ENCODE measurements at regions not wholly inside any gene's neighbourhood (a gene's known extent, or its start where the extent isn't known, plus 50 kb on each side); places are given as distances from the start of the nearest gene placed in this dataset.

DNA sequence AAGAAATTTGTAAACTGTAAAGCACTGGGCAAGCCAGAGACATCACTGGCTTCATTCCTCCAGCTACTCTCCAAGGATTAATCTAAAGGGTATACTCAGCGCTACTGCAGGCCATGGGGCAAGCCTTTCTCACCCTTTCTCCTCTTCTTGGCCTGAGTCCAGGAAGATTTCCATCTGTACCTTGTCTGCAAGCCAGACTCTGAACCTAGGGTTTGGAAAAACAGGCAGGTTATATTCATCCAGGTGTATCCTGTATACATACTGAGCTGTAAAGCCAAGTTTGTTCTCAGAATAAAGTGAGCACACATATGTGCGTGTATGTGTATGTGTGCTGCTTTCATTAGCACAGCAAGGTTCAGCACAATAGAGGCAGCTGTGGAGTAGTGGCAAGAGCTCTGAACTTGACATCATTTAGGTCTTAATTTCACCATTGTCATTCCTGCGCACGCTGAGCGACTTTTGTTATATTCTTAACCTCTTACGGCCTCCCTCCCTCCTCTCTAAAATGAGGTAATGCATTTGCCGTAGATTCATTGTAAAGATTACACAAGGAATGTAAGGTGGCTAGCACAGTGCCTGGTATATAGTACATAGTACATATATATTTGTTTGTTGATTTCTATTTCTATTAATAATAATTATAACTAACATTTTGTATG lies 128.1 kb upstream of the JUN start:
- no peak for DNase-seq (ENCODE audit: low read depth)

DNA sequence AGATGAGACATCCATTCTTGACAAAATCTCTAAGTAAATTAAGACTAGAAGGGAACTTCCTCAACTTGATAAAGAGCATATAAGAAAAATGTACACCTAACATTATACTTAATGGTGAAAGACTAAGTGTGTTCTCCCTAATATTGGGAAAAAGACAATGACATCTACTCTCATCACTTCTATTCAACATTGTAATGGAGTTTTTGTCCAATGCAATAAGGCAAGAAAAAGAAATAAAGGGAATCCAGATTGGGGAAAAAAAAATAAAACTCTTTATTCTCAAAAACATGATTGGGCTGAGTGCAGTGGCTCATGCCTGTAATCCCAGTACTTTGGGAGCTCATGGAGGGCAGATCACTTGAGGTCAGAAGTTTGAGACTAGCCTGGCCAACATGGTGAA lies 131.1 kb upstream of the JUN start:
- DNase-seq (ENCODE audit: low read depth): no peak

DNA sequence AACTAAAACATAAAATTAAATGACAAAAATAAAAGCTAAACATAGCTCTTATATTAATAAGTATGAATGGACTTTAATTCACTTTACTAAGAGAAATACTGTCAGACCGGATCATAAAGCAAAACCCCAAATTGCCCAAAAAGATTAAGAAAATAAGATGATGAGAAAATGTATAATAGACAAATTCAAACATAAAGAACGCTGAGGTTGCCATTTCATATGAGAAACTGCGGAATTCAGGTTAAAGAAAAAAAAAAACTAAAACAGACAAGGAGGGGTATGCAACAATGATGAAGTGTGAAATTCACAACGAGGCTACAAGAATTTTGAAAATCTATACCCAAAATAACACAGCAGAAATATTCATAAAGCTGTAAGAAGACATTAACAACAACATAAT lies 133.6 kb upstream of the JUN start:
- no peak for DNase-seq (ENCODE audit: low read depth)

DNA sequence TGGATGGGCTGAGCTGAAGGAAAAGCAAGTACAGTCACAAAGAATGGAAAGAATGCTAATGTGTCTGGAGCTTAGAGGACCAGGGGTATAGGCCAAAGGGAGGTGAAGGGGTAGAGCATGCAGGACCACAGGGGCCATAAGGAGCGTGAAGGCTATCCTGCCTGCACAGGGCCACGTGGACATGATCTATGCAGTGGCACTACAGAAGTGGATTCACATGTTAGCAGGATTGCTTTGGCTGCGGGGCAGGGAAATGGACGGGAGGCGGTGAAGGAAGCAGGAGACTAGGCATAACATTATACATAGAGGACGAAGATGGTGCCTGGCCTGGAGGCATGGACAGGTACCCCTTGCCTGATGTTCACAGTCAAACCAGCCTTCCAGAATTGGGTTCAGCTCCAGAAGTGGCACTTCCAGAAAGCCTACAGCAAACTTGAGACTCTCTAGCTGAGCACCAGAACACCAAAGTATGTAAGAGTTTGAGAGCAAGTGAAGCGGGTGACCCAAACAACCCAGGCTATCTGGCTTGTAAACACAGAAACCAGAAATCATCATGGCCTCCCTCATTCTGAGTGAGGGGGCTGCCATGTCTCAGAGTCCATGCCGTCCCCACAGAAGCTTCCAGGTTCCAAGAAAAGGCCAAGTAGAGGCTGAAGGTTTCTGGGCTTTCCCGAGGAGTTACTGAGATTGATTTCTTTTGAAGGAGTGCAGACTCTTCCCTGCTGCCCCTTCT lies 135.5 kb upstream of the JUN start:
- no peak for DNase-seq (ENCODE audit: low read depth)

DNA sequence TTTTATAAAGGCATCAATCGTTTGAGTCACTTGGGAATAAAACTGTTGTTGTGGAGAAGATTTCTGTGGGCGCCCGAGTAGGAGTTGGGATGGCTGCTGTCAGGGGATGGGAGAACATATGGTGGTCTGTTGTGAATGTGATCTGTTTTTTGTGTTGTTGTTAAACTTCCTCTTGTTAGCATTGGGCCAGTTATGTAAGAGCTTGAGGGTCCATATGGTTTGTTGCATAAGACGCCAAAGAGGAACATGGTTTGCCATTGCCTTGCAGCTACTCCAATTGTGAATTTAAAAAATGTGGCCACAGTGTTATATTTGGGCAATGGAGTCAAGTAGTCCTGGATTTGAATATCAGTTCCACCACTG lies 136.1 kb upstream of the JUN start:
- DNase-seq (ENCODE audit: low read depth): no peak

DNA sequence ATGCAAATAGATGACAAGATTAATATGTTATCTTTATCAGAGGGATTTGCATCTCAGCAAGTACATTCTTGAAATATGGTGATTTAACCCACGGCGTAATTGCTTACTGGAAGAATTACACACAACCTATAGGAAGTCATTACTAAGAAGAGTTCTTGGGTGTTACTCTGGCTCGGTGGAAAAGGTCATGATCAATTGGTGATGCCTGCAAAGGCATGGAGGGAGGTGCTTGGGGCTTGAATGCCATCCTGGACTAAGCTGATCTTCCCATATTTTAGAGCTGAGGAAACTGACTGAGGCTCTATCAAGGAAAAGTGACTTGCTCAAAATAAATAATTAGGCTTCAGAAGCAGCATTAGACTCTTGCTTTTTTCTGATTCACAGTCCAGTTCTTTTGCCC lies 137.5 kb upstream of the JUN start:
- no peak for DNase-seq (ENCODE audit: low read depth)

DNA sequence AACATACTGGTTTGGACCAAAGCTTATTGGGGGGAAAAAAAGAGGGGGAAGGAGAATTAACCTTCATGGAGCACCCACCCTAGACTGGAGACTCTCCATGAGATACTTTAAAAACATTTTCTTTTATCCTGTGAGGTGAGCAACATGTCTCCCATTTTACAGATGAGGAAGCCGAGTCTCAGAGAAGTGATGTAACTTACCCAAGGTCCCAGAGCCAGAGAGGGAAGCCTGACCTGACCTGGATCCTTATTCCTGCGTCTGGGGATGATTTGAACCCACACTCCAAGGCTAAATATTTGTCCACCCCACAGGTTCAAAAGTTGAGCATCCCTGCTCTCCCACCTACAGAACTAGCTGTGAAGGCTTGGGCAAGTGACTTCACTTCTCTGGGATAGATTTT lies 137.9 kb upstream of the JUN start:
- no peak for DNase-seq (ENCODE audit: low read depth)

DNA sequence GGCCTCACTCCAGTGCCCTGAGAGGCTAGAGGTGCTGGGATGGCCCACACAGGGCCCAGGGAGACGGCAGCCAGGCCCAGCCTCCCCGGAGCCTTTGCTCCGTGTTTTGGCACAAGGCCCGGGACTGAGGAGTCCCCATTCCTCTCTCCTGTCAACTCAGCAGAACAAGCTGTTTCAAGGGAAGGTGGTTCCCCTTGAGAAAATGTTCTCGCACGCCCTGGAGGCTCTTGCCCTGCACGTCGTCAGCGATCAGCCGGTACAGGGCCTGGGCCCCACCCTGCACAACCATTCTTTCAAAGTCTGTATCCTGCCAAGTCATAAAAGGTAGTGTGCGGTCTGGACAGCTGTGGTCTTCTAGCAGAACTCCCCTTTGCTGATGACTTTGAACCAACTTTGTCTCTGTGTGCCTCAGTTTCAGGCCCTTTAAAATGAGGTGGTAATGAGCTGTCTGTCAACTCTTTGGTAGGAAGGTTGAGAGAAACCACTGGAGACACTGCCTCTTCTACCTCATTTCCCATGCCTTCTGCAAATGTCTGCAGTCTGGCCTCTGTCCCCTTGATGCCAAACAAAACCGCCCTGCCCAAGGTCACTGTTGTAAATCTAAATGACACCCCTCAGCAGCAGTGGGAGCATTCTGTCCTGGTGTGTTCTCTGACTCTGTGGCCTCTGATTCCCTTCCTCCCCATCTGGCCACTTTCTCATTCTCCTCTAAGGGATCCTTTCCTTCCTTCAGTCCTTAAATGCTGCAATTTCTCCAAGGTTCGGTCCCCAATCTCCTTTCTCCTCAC lies 138.6 kb upstream of the JUN start:
- DNase-seq (ENCODE audit: low read depth): no peak

DNA sequence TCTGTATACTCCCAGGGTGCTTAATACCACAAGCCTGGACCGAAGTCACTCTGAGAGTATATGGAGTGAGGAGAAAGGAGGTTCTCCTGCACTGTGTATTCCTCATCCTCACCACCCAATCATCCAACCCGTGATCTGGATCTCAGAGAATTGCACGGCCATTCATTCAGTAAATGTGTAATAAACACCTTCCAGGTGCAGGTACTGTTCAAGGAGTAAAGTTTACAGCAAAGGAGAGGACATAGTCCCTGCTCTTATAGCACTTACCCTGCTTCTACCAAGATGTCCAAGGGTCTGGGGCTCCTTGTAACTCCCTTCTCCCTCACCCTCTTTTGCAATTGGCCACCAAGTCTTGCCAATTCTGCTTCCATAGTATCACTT lies 139.2 kb upstream of the JUN start:
- no peak for DNase-seq (ENCODE audit: low read depth)

DNA sequence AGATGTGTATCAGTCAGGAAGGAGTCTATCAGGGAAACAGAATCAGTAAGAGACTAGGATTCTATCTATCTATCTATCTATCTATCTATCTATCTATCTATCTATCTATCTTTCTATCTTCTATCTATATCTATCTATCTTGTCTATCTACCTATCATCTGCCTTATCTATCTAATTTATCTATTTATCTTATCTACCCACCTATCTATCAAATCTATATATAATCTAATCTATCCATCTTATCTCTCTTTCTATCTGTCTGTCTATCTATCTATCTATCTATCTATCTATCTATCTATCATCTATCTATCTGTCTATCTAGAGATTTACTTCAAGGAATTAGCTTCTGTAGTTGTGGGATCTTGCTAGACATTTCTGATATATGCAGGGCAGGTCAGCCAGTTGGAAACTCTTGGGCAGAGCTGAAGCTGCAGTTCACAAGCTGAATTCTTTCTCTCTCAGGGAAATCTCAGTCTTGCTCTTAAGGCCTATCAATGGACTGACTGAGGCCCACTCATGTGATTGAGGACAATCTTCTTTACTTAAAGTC lies 140.2 kb upstream of the JUN start:
- DNase-seq (ENCODE audit: low read depth): no peak

DNA sequence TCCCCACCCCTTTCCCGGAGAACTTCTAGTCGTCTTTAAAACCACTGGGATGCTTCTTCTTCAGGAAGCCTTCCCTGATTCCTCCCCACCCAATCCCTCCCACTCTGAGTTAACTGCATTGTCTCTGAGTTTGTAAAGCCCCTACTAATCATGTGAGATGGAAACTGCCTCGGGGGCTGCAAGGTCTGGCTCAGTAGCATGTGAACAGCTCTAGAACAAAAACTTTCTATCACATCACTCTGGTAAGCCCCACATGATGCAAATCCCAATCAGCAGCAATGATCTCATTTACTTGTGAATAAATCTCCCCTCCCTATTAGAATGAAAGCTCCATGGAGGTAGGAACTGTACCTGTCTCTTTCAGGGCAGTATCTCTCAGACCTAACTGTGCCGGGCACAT lies 141.0 kb upstream of the JUN start:
- no peak for DNase-seq (ENCODE audit: low read depth)

DNA sequence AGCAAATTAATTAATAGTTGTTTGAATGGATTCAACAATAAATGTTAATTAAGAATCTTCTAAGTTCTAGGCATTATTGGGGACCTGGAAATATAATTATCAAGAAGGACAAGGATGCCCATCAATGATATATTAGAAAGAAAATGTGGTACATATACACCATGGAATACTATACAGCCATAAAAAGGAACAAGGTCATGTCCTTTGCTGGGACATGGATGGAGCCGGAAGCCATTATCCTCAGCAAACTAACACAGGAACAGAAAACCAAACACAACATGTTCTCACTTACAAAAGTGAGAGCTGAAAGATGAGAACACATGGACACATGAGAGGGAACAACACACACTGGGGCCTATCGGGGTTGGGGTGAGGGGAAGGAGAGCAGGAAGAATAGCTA lies 141.4 kb upstream of the JUN start:
- no peak for DNase-seq (ENCODE audit: low read depth)

DNA sequence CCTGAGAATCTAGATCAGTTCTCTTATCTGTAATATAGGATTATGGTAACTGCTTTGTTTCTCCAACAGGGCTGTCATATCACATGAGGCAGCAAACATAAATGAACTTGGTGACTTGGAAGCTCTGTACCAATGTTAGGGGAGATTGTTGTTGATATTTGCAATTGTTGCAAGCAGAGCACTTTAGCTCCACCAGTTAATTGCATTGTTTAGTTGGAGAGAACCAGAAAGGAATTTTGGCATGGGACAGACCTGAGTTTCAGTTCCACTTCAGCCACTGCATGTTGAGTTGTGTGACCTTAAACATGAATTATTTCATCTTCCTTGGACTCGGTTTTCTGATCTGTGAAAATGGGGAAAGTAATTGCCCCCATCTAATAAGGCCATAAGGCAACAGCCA lies 142.3 kb upstream of the JUN start:
- DNase-seq (ENCODE audit: low read depth): no peak

DNA sequence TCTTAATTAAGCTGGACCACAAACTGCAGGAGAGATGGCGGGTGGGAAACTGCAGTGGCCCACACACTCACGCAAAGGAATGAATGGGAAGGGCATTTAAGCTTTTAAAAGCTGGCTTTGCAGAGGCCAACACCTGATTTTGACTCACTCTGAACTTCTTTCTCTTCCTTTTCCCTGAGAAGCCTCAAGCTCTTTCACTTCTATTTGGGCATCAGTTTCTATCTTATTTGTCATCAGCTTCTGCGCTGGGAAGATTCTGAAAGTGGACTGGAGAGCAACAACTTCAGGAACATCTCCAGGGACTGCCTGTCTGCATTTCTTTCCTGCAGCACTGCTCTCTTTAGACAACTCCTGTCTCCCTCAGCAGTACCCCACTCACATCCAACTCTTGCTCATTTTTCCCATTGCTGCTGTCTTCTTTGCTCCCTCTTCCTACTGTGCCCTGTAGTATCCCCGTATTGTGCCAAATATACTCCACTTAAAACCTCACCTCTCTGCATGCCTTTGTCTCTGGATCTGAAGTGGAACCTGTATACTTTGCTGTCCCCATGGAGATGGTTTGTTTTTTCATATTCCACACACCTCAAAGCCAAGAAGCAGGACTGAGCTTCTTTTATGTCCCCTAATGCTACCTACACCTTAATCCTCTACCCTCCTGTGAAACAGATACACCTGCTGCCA lies 143.3 kb upstream of the JUN start:
- no peak for DNase-seq (ENCODE audit: low read depth)

DNA sequence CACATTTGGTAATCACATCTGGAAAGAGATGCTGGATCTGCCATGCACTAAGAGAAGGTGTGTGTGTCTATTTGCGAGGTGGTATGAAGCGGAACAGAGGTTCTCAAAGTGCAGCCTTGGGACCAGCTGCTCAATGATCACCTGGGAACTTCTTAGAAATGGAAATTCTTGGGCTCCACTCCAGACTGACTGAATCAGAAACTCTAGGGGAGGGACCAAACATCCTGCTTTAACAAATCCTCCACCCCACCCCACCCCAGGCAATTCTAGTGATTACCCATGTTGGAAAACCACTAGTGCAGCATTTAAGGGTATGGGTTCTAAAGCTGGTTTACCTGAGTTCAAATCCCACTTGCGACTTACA lies 143.9 kb upstream of the JUN start:
- DNase-seq (ENCODE audit: low read depth): no peak

DNA sequence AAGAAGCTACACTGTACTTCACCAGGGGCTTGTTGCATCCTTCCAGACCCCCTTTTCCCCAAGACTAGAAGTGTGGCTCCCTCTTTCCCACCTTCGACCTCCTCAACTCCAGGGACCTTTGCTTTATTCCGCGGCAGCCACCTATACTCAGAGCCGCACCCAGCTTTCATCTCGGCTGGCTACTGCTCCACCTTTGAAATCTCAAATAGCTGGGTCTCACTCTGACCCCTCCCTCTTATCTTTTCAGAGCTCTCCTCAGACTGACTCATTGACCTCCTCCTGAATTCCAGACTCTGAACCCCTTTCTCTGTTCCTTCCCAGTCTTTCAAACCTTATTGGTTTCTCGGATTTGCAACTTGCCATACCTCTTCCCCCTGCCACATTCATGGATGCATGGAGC lies 144.7 kb upstream of the JUN start:
- no peak for DNase-seq (ENCODE audit: low read depth)

DNA sequence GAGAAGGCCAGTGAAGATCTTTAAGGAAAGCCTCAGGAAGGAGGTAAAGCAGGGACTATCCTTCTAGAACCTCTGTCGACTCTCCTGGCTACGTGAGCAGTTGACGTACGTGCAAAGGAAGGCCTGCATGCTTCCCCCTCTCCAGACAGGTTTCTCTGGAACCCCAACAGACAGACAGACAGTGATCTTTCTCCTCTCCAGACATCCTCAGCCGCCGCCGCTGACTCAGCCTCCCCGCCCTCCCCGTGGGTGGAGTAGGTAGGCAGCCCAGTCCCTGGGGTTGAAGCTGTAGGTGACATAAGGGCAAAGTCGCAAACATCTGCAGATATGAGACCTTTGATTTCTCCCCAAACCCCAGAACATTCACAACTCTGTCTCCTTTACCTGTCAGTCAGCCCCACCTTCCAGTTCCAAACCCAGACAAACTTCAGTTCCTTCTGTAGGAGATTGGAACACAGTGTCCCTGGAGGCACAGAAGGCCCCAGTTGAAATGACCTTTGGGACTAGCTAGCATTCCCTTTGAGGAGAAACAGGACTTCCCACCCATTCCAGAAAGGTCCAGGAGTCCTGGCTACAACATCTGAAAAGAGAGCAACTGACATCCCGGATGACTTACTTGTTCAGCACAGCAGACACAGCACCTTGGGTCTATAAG lies 146.0 kb upstream of the JUN start:
- no peak for DNase-seq (ENCODE audit: low read depth)

DNA sequence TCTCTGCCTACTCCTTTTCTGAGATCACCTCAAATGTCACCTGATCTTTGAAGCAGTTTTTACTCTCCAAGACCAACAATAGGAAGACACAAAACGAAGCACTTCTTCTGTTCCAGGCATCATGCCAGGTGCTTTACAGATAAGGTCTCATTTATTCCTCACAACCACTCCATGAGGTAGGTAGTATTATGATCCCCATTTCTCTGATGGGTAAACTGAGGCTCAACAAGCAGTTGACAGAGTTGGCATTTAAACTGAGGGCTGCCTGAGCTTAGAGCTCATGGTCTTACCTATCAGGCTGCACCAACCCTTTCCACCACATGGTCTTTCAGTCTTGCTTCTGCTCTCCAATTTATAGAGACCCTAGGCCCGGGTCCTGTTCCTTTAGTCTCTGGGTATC lies 147.2 kb upstream of the JUN start:
- DNase-seq (ENCODE audit: low read depth): no peak

DNA sequence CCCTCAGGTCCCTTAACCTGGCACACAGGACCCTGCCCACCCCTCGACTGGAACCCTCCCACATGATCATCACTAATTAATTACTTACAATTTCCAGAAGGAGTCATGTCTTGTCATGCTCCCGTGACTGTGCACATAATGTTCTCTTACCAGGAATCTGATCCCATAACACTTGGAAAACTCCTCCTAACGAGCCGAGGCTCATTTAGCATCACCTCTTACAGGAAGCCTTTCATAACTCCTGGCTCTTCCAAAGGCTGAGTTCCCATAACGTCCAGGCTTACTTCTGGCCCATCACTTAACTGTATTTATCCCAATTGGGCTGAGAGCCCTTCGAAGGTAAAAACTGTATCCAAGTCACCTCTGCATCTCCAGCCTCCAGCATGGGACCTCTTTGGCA lies 147.9 kb upstream of the JUN start:
- no peak for DNase-seq (ENCODE audit: low read depth)

DNA sequence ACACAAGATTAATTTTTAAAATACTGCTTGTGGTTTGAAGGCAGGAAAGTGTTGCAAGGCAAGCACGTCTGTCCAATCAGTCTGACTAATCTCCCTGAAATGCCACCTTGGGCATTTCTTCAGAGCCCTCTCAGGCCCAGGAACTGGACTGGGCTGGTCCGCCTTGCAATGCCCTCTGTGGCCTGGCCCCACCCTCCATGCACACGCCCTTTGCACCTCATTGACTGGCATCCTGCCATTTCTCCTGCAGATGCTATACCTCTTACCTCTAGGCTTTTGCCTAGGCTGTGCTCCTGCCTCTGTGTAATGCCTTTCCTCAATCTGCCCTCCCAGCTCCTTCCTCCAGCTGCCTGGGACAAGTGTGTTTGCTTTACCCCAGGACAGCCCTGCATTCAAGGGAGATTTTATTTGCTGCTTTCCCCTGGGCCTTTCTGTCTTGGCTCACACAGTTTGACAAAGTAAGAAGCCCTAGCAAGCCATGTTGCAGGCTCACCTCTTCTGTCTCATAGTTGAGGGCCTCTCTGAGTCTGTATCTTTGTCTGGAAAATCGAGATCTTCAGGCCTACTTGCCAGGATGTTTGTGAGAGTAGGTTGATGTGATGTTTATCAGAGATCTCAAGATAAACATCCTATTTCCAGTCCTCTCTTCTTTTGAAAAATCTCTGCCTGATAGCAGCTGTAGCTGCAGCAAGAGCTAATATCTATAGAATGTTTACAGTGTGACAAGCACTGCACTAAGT lies 149.2 kb upstream of the JUN start:
- DNase-seq (ENCODE audit: low read depth): no peak

DNA sequence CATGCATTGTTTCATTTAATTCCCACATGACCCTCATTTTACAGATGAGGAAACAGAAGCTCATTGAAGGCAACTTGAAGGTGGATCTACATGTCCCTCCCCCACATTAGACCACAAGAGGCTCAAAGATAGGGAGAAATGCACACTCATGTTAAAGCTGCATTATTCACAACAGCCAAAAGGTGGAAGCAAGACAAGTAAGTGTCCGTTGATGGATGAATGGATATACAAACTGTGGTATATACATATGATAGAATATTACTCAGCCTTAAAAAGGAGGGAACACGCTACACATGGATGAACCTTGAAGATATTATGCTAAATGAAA lies 149.7 kb upstream of the JUN start:
- DNase-seq (ENCODE audit: low read depth): no peak

DNA sequence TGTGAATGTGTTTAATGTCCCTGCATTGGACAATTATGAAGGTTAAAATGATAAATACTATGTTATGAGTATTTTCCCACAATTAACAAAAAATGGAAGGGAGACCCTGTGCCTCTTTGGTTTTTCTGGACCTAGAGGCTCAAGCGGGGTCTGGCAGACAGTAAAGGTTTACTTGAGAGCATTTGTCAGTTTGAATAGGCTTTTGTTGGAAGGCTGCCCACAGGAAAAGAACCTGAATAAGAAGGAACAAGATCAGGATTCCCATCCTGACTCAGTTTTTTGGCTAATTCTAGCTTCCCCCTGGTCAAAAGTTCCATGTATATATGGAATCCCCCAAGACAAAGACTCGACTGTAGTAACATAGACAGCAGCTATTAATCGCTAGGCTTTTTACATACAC lies 150.9 kb upstream of the JUN start:
- no peak for DNase-seq (ENCODE audit: low read depth)

Measured in stimulated activated CD8-positive, alpha-beta memory T cell treated with anti-CD3 and anti-CD28 coated beads, Interleukin-7, amount 100 ng/mL, for 24 hours (primary cell).